GM18499 (cell line): ENCODE measurements at regions not wholly inside any gene's neighbourhood (a gene's known extent, or its start where the extent isn't known, plus 50 kb on each side); places are given as distances from the start of the nearest gene placed in this dataset.

Experiments used
- ATAC-seq: cut with Tn5 transposase; IDR thresholded peaks from one replicate; pipeline ENCODE4 v1.9.1; 2021; ENCODE audit warnings: moderate number of reproducible peaks; ENCODE audit not compliant: insufficient read depth, unreplicated experiment

DNA sequence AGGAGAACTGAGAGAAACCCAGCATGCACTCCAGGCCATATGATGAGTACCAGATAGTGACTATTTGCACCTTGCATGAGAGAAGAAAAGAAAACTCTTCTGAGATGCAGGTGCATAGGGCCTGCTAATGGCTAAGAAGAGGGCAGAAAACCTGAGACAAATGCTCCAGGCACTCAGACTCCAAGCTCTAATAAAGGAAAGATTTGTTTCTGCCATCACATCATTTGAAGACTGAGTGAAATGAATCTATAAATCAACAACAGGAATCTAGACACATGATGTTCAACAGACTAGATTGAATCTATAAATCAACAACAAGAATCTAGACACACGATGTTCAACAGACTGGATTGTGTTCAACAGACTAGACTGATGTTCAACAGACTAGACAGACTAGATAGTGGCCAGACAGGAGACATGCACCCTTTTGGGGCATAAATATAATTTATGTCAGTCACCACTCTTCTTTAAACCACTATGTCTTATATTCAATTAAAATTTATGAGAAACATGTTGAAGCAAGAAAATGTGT is 482.7 kb upstream of the UBE2E3 start:
- no peak for ATAC-seq

GRCh38 chr2:180495606-180496005 is 484.8 kb upstream of the UBE2E3 start:
- ATAC-seq = no peak

GRCh38 chr2:180494286-180494685 is 486.1 kb upstream of the UBE2E3 start:
- no peak for ATAC-seq

GRCh38 chr2:180482696-180483095 is 475.6 kb upstream of the CWC22 start:
- ATAC-seq = no peak

- ATAC-seq = no peak
These were observed 474.9 kb upstream of the CWC22 start for GRCh38 chr2:180481998-180482397.

GRCh38 chr2:180478883-180479282 is 471.8 kb upstream of the CWC22 start:
- ATAC-seq = no peak

GRCh38 chr2:180474716-180475115 is 467.6 kb upstream of the CWC22 start:
- ATAC-seq = no peak

DNA sequence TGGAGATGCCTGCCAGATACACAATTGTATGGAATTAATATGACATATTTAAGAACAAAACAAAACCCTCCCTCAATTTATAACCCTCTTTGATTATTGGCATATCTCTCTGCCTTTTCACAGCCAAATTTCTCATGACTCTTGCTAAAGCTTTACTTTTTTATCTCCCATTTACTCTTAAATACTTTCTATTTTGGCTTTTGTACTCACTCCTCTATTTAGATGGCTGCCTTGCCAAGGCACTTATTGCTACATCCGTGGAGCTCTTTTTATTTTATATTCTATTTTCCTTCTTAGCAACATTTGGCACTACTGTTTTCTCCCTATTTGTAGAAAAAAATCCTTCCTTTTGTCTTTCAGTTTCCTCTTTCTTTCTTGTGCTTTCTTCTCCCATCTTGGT is 466.4 kb upstream of the CWC22 start:
- ATAC-seq = no peak

DNA sequence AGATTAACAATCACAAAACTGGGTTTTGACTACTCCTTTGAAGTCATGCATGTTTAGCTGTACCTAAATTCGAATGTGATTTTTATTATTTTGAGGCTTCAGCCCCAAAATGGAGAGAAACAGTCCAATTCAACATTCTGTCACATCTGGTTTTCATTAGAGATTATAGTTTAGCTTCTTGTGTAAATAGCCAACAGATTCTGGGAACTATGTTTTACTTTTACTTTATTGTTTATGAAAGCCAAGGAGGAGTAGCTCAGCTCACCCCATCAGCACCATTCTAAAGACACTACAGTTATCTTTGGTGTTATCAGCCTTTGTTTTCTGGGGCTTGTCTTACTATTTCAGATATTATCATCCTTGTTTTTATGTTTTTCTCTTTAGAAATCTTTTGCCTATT is 465.0 kb upstream of the CWC22 start:
- ATAC-seq = no peak

GRCh38 chr2:180463608-180464007 is 456.5 kb upstream of the CWC22 start:
- ATAC-seq = no peak

- no peak for ATAC-seq
These were observed 454.7 kb upstream of the CWC22 start for GRCh38 chr2:180461761-180462160.

- no peak for ATAC-seq
These were observed 449.7 kb upstream of the CWC22 start for GRCh38 chr2:180456801-180457200.

GRCh38 chr2:180450841-180451240 is 443.7 kb upstream of the CWC22 start:
- no peak for ATAC-seq

DNA sequence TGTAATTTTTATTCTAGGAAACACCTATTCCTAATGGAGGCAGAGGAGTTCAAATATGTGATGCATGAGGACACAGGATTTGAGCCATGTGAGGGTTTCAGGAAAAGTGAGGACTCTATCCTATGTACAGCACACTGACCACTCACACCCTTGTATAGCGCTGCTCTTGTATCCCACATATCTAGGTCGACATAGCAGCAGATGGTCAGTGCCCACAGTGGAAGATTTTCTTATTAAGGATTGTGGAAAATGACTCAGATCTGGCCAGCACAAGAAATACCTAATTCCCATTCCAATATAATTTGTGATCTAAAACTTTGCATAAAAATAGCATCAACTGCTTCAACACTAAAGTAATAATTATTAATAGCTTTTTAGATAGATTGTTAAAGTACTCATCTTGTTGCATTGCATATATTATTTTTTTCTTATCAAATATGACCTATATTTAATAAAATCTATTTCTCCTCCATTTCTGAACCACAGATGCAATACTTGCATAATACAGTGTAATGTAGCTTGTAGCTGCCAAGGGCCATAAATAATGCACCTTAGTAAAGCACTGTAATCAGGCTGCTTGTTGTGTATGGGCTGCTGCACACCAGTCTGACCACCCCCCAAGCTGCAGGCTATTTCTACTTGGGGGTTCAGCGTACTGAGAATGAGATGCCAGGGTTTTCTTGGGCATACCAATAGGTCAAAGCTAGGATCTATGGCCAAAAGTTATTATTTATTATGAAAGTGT is 442.2 kb upstream of the CWC22 start:
- ATAC-seq = no peak

DNA sequence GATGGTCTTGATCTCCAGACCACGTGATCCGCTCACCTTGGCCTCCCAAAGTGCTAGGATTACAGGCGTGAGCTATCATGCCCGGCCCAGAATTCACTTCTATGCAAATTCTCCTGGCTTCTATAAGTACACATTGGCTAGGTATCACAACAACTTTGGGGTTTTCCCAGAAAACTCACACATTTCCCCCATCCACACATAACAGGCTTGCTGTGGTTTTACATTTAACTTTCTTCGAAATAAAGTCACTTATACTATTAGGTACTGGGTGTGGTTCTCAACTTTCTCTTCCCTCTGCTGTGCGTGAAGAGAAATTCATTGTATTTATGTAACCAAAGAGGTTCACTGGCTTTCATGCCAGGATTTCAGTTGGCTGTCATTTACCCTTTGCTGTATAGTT is 439.4 kb upstream of the CWC22 start:
- no peak for ATAC-seq

- no peak for ATAC-seq
These were observed 436.8 kb upstream of the CWC22 start for GRCh38 chr2:180443888-180444287.

DNA sequence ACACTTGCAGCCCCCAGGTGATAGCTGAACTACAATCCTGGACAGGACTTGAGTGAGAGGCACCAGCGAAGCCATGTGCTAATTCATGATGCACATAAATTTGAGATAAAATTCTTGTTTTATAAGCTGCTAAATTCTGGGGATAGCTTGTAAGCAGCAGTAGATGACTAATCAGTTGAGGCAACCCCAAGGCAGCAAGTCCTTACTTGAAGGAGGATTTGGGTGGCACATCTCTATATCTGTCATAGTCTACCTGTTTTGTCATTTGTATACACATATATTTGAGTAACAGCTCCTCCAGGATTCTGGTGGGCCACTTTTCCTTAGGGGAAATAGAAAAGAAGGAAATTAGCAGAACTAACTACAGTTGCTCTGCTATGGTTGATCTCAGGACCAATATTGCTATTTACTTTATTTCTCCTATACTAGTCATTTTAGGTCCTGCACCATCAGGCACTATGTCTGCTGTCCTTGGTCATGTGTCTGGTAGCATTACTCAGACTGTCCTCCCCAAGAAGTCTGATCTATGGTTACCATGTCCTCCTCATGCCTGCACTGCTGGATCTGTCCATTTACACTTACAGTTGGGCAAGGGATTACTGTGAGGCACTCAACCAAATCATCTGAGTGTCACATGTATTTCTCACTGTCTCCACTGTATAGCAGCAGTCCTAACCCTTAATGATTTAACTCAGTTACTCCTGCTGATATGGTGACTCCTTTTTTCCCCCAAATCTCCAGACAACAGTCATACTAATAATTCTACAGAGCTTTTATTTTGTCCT is 436.0 kb upstream of the CWC22 start:
- ATAC-seq = no peak

- ATAC-seq = no peak
These were observed 412.1 kb upstream of the CWC22 start for GRCh38 chr2:180419212-180419611.

DNA sequence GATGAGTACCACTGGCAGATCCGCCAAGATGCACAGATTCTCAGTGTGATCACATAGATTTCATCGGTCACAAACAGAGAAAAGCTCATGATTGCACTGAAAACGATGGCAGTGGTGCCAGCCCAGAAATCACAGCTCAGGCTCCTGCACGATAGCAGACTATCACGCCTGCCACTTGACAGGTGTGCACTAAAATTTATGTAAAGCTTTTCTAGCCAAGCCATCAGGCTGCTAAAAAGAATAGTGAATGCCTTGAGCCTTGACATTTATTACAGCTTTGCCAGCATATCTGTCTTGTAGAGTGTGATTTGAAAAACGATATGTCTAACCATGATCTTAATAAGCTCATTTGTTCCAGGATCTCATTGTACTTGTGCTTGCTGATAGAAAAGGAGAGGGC is 409.5 kb upstream of the CWC22 start:
- no peak for ATAC-seq

GRCh38 chr2:180413336-180413735 is 406.2 kb upstream of the CWC22 start:
- ATAC-seq = no peak

DNA sequence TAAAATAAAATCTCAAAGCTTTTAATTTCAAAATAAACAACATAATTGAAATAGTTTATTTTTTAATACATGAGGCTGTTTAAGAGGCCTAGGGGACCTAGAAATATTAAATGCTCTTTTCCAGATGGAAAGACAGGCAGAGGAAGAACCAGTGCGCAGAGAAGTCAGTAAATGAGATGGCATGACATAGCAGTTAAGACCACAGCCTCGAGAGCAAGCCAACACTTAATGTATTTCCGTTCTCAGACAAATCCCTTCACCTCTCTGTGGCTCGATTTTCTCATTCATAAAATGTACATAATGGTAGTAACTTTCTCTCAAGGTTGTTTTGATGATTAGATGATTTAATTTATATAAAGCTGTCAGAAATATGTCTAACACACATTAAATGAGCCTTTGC is 405.1 kb upstream of the CWC22 start:
- ATAC-seq = no peak

DNA sequence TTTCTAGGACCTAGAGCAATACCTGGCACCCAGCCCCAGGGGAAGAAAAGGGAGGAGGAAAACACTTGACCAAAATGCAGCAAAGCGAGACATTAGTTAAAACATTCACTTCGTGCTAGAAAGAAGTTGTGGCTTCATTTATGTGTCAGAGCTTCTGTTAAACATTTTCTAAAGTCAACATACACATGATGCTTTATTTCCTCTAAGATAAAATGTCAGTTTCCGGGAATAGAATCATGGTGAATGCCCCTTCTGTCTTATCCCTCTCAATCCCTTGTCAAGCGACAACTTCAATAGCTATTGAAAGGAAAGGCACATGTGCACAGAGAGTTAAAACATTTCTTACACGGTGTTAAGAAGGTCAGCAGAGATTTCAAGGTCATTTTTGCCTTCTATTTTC is 404.6 kb upstream of the CWC22 start:
- no peak for ATAC-seq
